K562 (cell line): ENCODE measurements at regions not wholly inside any gene's neighbourhood (a gene's known extent, or its start where the extent isn't known, plus 50 kb on each side); places are given as distances from the start of the nearest gene placed in this dataset.

Source experiments
- AFF1 ChIP-seq, 2 experiments: fragments of 450-650 bp; IDR thresholded peaks; 2 replicates each; pipeline ENCODE4 v1.6.1; 2018; ENCODE audit warnings: mild to moderate bottlenecking in 2 of 2, low read depth in 1 of 2; ENCODE audit not compliant: partially characterized antibody in 2 of 2
- C11orf30 ChIP-seq: fragments of 450-650 bp; IDR thresholded peaks from 2 replicates; pipeline ENCODE4 v1.6.1; 2016; ENCODE audit warnings: low read depth, mild to moderate bottlenecking
- E2F6 ChIP-seq, 2 experiments: IDR thresholded peaks; 2 replicates each; pipeline ENCODE4 v1.6.1; 2011; ENCODE audit warnings: borderline replicate concordance in 1 of 2, control low read depth in 1 of 2, low read depth in 1 of 2, low read length in 1 of 2, mild to moderate bottlenecking in 1 of 2, mixed read lengths in 1 of 2, moderate library complexity in 1 of 2; ENCODE audit not compliant: insufficient read depth in 1 of 2, insufficient read length in 1 of 2, poor library complexity in 1 of 2, severe bottlenecking in 1 of 2; ENCODE audit errors: extremely low read depth in 1 of 2
- FOXK2 ChIP-seq, 2 experiments: fragments of 450-650 bp; IDR thresholded peaks in 1 of 2; conservative IDR thresholded peaks in 1 of 2; 2 replicates each; pipeline ENCODE4 v1.6.1; 2016; ENCODE audit warnings: low read depth in 2 of 2, mild to moderate bottlenecking in 1 of 2
- KLF16 ChIP-seq: IDR thresholded peaks from 2 replicates; pipeline ENCODE4 v1.6.1; 2016; ENCODE audit warnings: antibody characterized with exemption
- LCOR ChIP-seq: sonication (generic); formaldehyde crosslinking; IDR thresholded peaks from 2 replicates; pipeline ENCODE4 v1.8.0; 2022; ENCODE audit warnings: mild to moderate bottlenecking, missing genetic modification reagents
- NCOA1 ChIP-seq: fragments of 450-650 bp; IDR thresholded peaks from 2 replicates; pipeline ENCODE4 v1.6.1; 2016; ENCODE audit warnings: low read depth
- NCOR1 ChIP-seq: fragments of 450-650 bp; IDR thresholded peaks from 2 replicates; pipeline ENCODE4 v1.6.1; 2016; ENCODE audit warnings: mild to moderate bottlenecking, moderate library complexity
- NFYB ChIP-seq: IDR thresholded peaks from 2 replicates; pipeline ENCODE4 v1.6.1; 2011; ENCODE audit warnings: mild to moderate bottlenecking, moderate library complexity; ENCODE audit not compliant: insufficient read length; ENCODE audit errors: extremely low read depth
- SP2 ChIP-seq: IDR thresholded peaks from 2 replicates; pipeline ENCODE4 v1.6.1; 2011; ENCODE audit warnings: mild to moderate bottlenecking, low read depth, low read length, moderate library complexity; ENCODE audit not compliant: poor library complexity, severe bottlenecking; ENCODE audit errors: extremely low read depth
- ZFP30 ChIP-seq: fragments of 250-450 bp; sonication (Bioruptor Pico); IDR thresholded peaks from 2 replicates; pipeline ENCODE4 v1.8.0; 2022; ENCODE audit warnings: moderate library complexity, mild to moderate bottlenecking, inconsistent platforms, borderline replicate concordance
- ZNF274 ChIP-seq: IDR thresholded peaks from 2 replicates; pipeline ENCODE4 v1.6.1; 2011; ENCODE audit warnings: low read depth, mild to moderate bottlenecking, low read length, moderate library complexity, borderline replicate concordance
- ZNF324 ChIP-seq: fragments of 250-450 bp; sonication (Bioruptor Pico); IDR thresholded peaks from 2 replicates; pipeline ENCODE4 v1.4.0; 2020; ENCODE audit warnings: mild to moderate bottlenecking

- TF ChIP-seq LCOR (no peak), FOXK2 (conservative IDR thresholded peaks at IDR 0.05 in 1 of 2, IDR thresholded peaks at IDR 0.05 in 1 of 2; ENCODE audit: low read depth in 2 of 2) (no peak), ZNF274 (no peak), KLF16 (no peak), NCOR1 (no peak), C11orf30 (no peak), AFF1 (IDR thresholded peaks at IDR 0.05; ENCODE audit: low read depth in 1 of 2, partially characterized antibody in 2 of 2) (no peak), NCOA1 (no peak), ZFP30 (CRISPR knock-in tag) (no peak), NFYB (no peak), E2F6 (IDR thresholded peaks at IDR 0.05; ENCODE audit: borderline replicate concordance in 1 of 2, extremely low read depth in 1 of 2, insufficient read depth in 1 of 2, insufficient read length in 1 of 2, low read depth in 1 of 2, low read length in 1 of 2, poor library complexity in 1 of 2, severe bottlenecking in 1 of 2) (no peak), ZNF324 (CRISPR knock-in tag) (no peak), SP2 (no peak)
- TF ChIP-seq, all 486 proteins: peak for 0
These were observed 111.5 kb upstream of the AHR start (continued) for GRCh38 chr7:17186745-17187530.
